Brain microvascular endothelial cell (primary cell): ENCODE measurements at regions not wholly inside any gene's neighbourhood (a gene's known extent, or its start where the extent isn't known, plus 50 kb on each side); places are given as distances from the start of the nearest gene placed in this dataset.
"Not testable (repeated sequence)": the region's sequence is repeated elsewhere in the genome, so short reads cannot be mapped to it uniquely, and the experiment has no call there.

Experiments
- DNase-seq: peaks from one replicate; pipeline ENCODE4 v3.0.0-alpha.2; 2020
- H3K27ac ChIP-seq: fragments of 250-450 bp; sonication (Bioruptor Pico); 2 replicates; pipeline ENCODE4 v1.5.1; 2020; ENCODE audit warnings: mild to moderate bottlenecking, moderate library complexity
- H3K27me3 ChIP-seq: fragments of 250-450 bp; sonication (Bioruptor Pico); replicated peaks from 2 replicates; pipeline ENCODE4 v1.5.1; 2020; ENCODE audit warnings: mild to moderate bottlenecking
- H3K36me3 ChIP-seq: fragments of 250-450 bp; sonication (Bioruptor Pico); replicated peaks from 2 replicates; pipeline ENCODE4 v1.5.1; 2020; ENCODE audit warnings: mild to moderate bottlenecking
- H3K4me3 ChIP-seq: 2 replicates; pipeline ENCODE4 v1.5.1; 2011; ENCODE audit warnings: low read depth, mild to moderate bottlenecking, control low read depth, low read length, moderate library complexity
- CTCF ChIP-seq: IDR thresholded peaks from 2 replicates; pipeline ENCODE4 v1.5.1; 2011; ENCODE audit warnings: low read depth, mild to moderate bottlenecking, moderate library complexity, low read length, control low read depth, inconsistent platforms; ENCODE audit errors: missing control alignments
- in situ Hi-C: cut with HindIII; loops from 2 replicates; pipeline ENCODE4 v1.10.0; 2017; ENCODE audit warnings: low sequenced_read_pairs, low pct_ligation_motif_present

GRCh38 chr4:177802162-177802561 lies 359.9 kb upstream of the AGA start:
- DNase-seq, result no peak
- TF ChIP-seq CTCF, result no peak
- Histone ChIP-seq H3K27ac (no peak overlapping the region), H3K36me3 (no peaks in the 10 kb centered on the region), H3K27me3 (no peaks in the 10 kb centered on the region), H3K4me3 (no peak overlapping the region)
- in situ Hi-C loops, result no loop called here

GRCh38 chr4:177802661-177803060 lies 360.4 kb upstream of the AGA start:
- in situ Hi-C loops, result no loop called here
- H3K4me3 ChIP-seq, result no peak overlapping the region
- DNase-seq, result no peak
- no peaks in the 10 kb centered on the region for H3K36me3 ChIP-seq
- H3K27me3 ChIP-seq, result no peaks in the 10 kb centered on the region
- H3K27ac ChIP-seq, result no peak overlapping the region
- TF ChIP-seq CTCF, result no peak

- TF ChIP-seq CTCF, result no peak
- in situ Hi-C loops, result no loop called here
- no peak overlapping the region for H3K27ac ChIP-seq
- no peaks in the 10 kb centered on the region for H3K27me3 ChIP-seq
- no peaks in the 10 kb centered on the region for H3K36me3 ChIP-seq
- DNase-seq, result no peak
- H3K4me3 ChIP-seq, result no peak overlapping the region
These were observed 360.9 kb upstream of the AGA start for GRCh38 chr4:177803151-177803550.

GRCh38 chr4:177809791-177810190 lies 367.6 kb upstream of the AGA start:
- Histone ChIP-seq H3K27ac (no peak overlapping the region), H3K4me3 (no peak overlapping the region), H3K36me3 (no peaks in the 10 kb centered on the region), H3K27me3 (no peaks in the 10 kb centered on the region)
- TF ChIP-seq CTCF, result no peak
- DNase-seq, result no peak
- in situ Hi-C loops, result no loop called here

- in situ Hi-C loops, result no loop called here
These were observed 368.0 kb upstream of the AGA start for GRCh38 chr4:177810220-177810619.

GRCh38 chr4:177818392-177818791 lies 376.2 kb upstream of the AGA start:
- H3K36me3 ChIP-seq, H3K27me3 ChIP-seq, H3K27ac ChIP-seq, in situ Hi-C loops, DNase-seq, H3K4me3 ChIP-seq: not testable (repeated sequence)

More at GRCh38 chr4:177810220-177810619, 368.0 kb upstream of the AGA start:
- TF ChIP-seq CTCF, result no peak
- Histone ChIP-seq H3K27me3 (no peaks in the 10 kb centered on the region), H3K36me3 (no peaks in the 10 kb centered on the region), H3K27ac (no peak overlapping the region), H3K4me3 (no peak overlapping the region)
- no peak for DNase-seq

- Histone ChIP-seq H3K27me3 (no peaks in the 10 kb centered on the region), H3K4me3 (no peak overlapping the region), H3K27ac (no peak overlapping the region), H3K36me3 (no peaks in the 10 kb centered on the region)
- in situ Hi-C loops, result no loop called here
- no peak for DNase-seq
- no peak for TF ChIP-seq CTCF
These were observed 384.7 kb upstream of the AGA start for GRCh38 chr4:177826973-177827372.
